ENCODE measurements at regions not wholly inside any gene's neighbourhood (a gene's known extent, or its start where the extent isn't known, plus 50 kb on each side); places are given as distances from the start of the nearest gene placed in this dataset.

DNA sequence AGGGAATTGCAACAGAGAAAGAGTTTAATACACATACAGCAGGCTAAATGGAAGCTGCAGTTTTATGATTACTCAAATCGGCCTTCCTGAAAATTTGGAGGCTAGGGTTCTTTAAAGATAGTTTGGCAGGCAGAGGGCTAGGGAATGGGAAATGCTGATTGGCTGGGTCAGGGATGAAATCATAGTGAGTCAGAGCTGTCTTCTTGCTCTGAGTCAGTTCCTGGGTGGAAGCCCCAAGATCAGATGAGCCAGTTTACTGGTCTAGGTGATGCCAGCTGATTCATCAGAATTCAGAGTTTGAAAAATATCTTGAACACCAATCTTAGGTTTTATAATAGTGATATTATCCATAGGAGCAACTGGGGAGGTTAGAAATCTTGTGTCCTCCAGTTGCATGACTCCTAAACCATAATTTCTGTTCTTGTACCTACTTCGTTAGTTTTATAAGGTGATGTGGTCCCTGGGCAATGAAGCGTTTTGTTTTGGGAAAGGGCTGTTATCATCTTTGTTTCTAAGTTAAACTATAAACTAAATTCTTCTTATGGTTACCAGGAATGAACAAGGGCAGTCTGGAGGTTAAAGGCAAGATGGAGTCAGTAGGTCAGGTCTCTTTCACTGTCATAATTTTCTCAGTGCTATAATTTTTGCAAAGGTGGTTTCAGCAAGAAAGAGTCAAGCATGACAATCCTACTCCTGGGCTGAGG, 257.8 kb upstream of the CCDC196 start:
- WGBS, 4 donors = 80 to 87% (median 83%) methylated on average over 3 of the region's 3 CpGs
- no peaks in the 10 kb centered on the region for H3K27me3 ChIP-seq
- TF ChIP-seq, protein P1, sequence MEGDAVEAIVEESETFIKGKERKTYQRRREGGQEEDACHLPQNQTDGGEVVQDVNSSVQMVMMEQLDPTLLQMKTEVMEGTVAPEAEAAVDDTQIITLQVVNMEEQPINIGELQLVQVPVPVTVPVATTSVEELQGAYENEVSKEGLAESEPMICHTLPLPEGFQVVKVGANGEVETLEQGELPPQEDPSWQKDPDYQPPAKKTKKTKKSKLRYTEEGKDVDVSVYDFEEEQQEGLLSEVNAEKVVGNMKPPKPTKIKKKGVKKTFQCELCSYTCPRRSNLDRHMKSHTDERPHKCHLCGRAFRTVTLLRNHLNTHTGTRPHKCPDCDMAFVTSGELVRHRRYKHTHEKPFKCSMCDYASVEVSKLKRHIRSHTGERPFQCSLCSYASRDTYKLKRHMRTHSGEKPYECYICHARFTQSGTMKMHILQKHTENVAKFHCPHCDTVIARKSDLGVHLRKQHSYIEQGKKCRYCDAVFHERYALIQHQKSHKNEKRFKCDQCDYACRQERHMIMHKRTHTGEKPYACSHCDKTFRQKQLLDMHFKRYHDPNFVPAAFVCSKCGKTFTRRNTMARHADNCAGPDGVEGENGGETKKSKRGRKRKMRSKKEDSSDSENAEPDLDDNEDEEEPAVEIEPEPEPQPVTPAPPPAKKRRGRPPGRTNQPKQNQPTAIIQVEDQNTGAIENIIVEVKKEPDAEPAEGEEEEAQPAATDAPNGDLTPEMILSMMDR (IDR thresholded peaks at IDR 0.05) = no peak

GRCh38 chr14:66231820-66232219, 254.4 kb upstream of the CCDC196 start:
- Histone ChIP-seq H3K36me3 (replicated peaks in 1 of 2) (no peaks in the 10 kb centered on the region), H3K9me3 (replicated peaks in 1 of 3) (no peaks in the 10 kb centered on the region), H3K27ac (no peak overlapping the region), H3K27me3 (no peaks in the 10 kb centered on the region), H3K4me3 (no peak overlapping the region), H3K4me1 (replicated peaks in 1 of 2) (peaks cover 0 to 6% of the 10 kb centered on the region in 2 donors)
- WGBS, 4 donors = 43 to 56% (median 49%) methylated on average over 4 of the region's 4 CpGs
- intact Hi-C loops (cut with DNase I) = no loop called here
- TF ChIP-seq, protein P1 (IDR thresholded peaks at IDR 0.05) = no peak
- TF ChIP-seq POLR2A (IDR thresholded peaks at IDR 0.05) = no peak
- DNase-seq = no peak

More for the DNA sequence above, 257.8 kb upstream of the CCDC196 start:
- Histone ChIP-seq H3K4me3 (no peak overlapping the region), H3K4me1 (replicated peaks in 1 of 2) (no peaks in the 10 kb centered on the region), H3K27ac (no peak overlapping the region), H3K9me3 (replicated peaks in 1 of 3) (no peaks in the 10 kb centered on the region), H3K36me3 (replicated peaks in 1 of 2) (no peaks in the 10 kb centered on the region)
- DNase-seq = peak in 6 of 7 donors; percentile 24 to 74 (median 37)
- intact Hi-C loops (cut with DNase I) = no loop called here

GRCh38 chr14:66233591-66233990, 252.6 kb upstream of the CCDC196 start:
- H3K27ac ChIP-seq = no peak overlapping the region
- no peak overlapping the region for H3K4me3 ChIP-seq
- H3K4me1 ChIP-seq (replicated peaks in 1 of 2) = peaks cover 0 to 6% of the 10 kb centered on the region in 2 donors
- 48 to 65% (median 64%) methylated on average over 4 of the region's 4 CpGs for WGBS, 4 donors
- peak in 1 of 7 donors; percentile 60 for DNase-seq
- no peaks in the 10 kb centered on the region for H3K36me3 ChIP-seq (replicated peaks in 1 of 2)
- H3K27me3 ChIP-seq = no peaks in the 10 kb centered on the region
- no peaks in the 10 kb centered on the region for H3K9me3 ChIP-seq (replicated peaks in 1 of 3)
- TF ChIP-seq, protein P1 (IDR thresholded peaks at IDR 0.05) = no peak
- TF ChIP-seq POLR2A (IDR thresholded peaks at IDR 0.05) = no peak
- intact Hi-C loops (cut with DNase I) = no loop called here

DNA sequence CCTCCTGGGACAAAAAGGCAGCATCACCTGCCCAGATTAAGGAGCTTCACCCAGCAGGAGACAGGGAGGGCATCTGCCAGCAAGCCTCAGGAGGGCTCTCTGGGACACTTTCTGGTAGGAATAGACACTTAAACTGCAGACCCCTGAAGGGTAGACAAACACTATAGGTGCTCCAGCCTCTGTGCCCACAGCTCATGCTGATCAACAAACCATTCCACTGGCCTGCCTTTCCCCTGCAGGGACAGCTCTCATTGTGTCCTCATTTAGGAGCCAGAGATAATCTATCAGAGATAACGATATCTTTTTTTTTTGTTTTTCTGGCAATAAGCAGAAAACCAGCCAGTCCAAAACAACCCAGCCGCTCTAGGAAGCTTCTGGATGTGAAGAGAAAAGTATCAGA, 251.8 kb upstream of the CCDC196 start:
- Histone ChIP-seq H3K27ac (peak overlapping the region in 1 of 5 donors; percentile 3), H3K9me3 (replicated peaks in 1 of 3) (no peaks in the 10 kb centered on the region), H3K4me3 (no peak overlapping the region), H3K27me3 (no peaks in the 10 kb centered on the region), H3K36me3 (replicated peaks in 1 of 2) (no peaks in the 10 kb centered on the region), H3K4me1 (replicated peaks in 1 of 2) (peaks cover 0 to 6% of the 10 kb centered on the region in 2 donors)
- intact Hi-C loops (cut with DNase I) = no loop called here
- DNase-seq = peak in 1 of 7 donors; percentile 26
- TF ChIP-seq, protein P1 (IDR thresholded peaks at IDR 0.05) = no peak
- no peak for TF ChIP-seq POLR2A (IDR thresholded peaks at IDR 0.05)
- WGBS, 4 donors = 26 to 55% (median 46%) methylated on average over 2 of the region's 2 CpGs
